NCI-H146 (cell line): ENCODE measurements at regions not wholly inside any gene's neighbourhood (a gene's known extent, or its start where the extent isn't known, plus 50 kb on each side); places are given as distances from the start of the nearest gene placed in this dataset.
"Not testable (repeated sequence)": the region's sequence is repeated elsewhere in the genome, so short reads cannot be mapped to it uniquely, and the experiment has no call there.

Source experiments
- DNase-seq: peaks from one replicate; lab custom pipeline; 2025; lab: John Stamatoyannopoulos, UW

- peak; percentile 71 for DNase-seq
These were observed 284.0 kb upstream of the PMFBP1 start for GRCh38 chr16:72455743-72456659.

- DNase-seq = not testable (repeated sequence)
These were observed 281.9 kb upstream of the PMFBP1 start for GRCh38 chr16:72453856-72454255.

- no peak for DNase-seq
These were observed 272.7 kb upstream of the PMFBP1 start for GRCh38 chr16:72444696-72445095.

GRCh38 chr16:72443809-72444208 lies 271.9 kb upstream of the PMFBP1 start:
- no peak for DNase-seq

GRCh38 chr16:72442385-72443158 lies 270.6 kb upstream of the PMFBP1 start:
- no peak for DNase-seq

GRCh38 chr16:72437891-72438290 lies 265.9 kb upstream of the PMFBP1 start:
- no peak for DNase-seq

- no peak for DNase-seq
These were observed 262.2 kb upstream of the PMFBP1 start for GRCh38 chr16:72434159-72434558.

- no peak for DNase-seq
These were observed 258.2 kb upstream of the PMFBP1 start for GRCh38 chr16:72430121-72430520.

GRCh38 chr16:72429671-72430081 lies 257.7 kb upstream of the PMFBP1 start:
- no peak for DNase-seq

- no peak for DNase-seq
These were observed 256.9 kb upstream of the PMFBP1 start for GRCh38 chr16:72428681-72429376.

GRCh38 chr16:72427783-72428331 lies 255.9 kb upstream of the PMFBP1 start:
- no peak for DNase-seq

GRCh38 chr16:72427051-72427782 lies 255.3 kb upstream of the PMFBP1 start:
- no peak for DNase-seq

- DNase-seq = no peak
These were observed 254.4 kb upstream of the PMFBP1 start for GRCh38 chr16:72426386-72426785.

- no peak for DNase-seq
These were observed 253.8 kb upstream of the PMFBP1 start for GRCh38 chr16:72425571-72426341.

GRCh38 chr16:72424757-72425156 lies 252.8 kb upstream of the PMFBP1 start:
- no peak for DNase-seq

GRCh38 chr16:72422308-72422897 lies 250.4 kb upstream of the PMFBP1 start:
- DNase-seq = no peak

- DNase-seq = no peak
These were observed 247.7 kb upstream of the PMFBP1 start for GRCh38 chr16:72419638-72420037.

GRCh38 chr16:72415379-72415778 lies 243.4 kb upstream of the PMFBP1 start:
- no peak for DNase-seq

GRCh38 chr16:72410492-72410891 lies 238.5 kb upstream of the PMFBP1 start:
- DNase-seq = no peak

GRCh38 chr16:72409423-72409822 lies 237.5 kb upstream of the PMFBP1 start:
- DNase-seq = no peak
